Liver (tissue), 3 donors: ENCODE measurements at regions not wholly inside any gene's neighbourhood (a gene's known extent, or its start where the extent isn't known, plus 50 kb on each side); places are given as distances from the start of the nearest gene placed in this dataset.

ENCODE experiments used
- GABPA ChIP-seq, 2 donors: IDR thresholded peaks in 1 of 2; conservative IDR thresholded peaks in 1 of 2; 2 replicates each; pipeline ENCODE4 v1.6.1; 2016; ENCODE audit warnings: antibody characterized with exemption in 2 of 2, mild to moderate bottlenecking in 1 of 2, moderate library complexity in 1 of 2
- RAD21 ChIP-seq, 2 donors: IDR thresholded peaks; 2 replicates each; pipeline ENCODE4 v1.6.1; 2016; ENCODE audit warnings: antibody characterized with exemption in 2 of 2, mild to moderate bottlenecking in 2 of 2
- YY1 ChIP-seq: IDR thresholded peaks from 2 replicates; pipeline ENCODE4 v1.6.1; 2016; ENCODE audit warnings: antibody characterized with exemption, mild to moderate bottlenecking
- TF ChIP-seq, protein P1 (sequence below): IDR thresholded peaks from 2 replicates; pipeline ENCODE4 v1.6.1; 2016; ENCODE audit warnings: antibody characterized with exemption
- TF ChIP-seq, protein P2 (sequence below): fragments of 150-350 bp; IDR thresholded peaks from 2 replicates; pipeline ENCODE4 v1.5.1; 2017; ENCODE audit warnings: improper control_type of control experiment, low read depth, low read length; ENCODE audit not compliant: missing input control
- donor health status: healthy.
- donor health status: healthy.

- TF ChIP-seq, protein P1, sequence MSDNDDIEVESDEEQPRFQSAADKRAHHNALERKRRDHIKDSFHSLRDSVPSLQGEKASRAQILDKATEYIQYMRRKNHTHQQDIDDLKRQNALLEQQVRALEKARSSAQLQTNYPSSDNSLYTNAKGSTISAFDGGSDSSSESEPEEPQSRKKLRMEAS = no peak
- TF ChIP-seq, protein P2, sequence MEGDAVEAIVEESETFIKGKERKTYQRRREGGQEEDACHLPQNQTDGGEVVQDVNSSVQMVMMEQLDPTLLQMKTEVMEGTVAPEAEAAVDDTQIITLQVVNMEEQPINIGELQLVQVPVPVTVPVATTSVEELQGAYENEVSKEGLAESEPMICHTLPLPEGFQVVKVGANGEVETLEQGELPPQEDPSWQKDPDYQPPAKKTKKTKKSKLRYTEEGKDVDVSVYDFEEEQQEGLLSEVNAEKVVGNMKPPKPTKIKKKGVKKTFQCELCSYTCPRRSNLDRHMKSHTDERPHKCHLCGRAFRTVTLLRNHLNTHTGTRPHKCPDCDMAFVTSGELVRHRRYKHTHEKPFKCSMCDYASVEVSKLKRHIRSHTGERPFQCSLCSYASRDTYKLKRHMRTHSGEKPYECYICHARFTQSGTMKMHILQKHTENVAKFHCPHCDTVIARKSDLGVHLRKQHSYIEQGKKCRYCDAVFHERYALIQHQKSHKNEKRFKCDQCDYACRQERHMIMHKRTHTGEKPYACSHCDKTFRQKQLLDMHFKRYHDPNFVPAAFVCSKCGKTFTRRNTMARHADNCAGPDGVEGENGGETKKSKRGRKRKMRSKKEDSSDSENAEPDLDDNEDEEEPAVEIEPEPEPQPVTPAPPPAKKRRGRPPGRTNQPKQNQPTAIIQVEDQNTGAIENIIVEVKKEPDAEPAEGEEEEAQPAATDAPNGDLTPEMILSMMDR = no peak
- no peak for TF ChIP-seq YY1
- no peak for TF ChIP-seq RAD21 (IDR thresholded peaks at IDR 0.05)
- TF ChIP-seq GABPA (IDR thresholded peaks at IDR 0.05 in 1 of 2, conservative IDR thresholded peaks at IDR 0.05 in 1 of 2) = no peak
Measured at GRCh38 chr17:13086142-13086769, 68.4 kb upstream of the ELAC2 start.
